ENCODE measurements at regions not wholly inside any gene's neighbourhood (a gene's known extent, or its start where the extent isn't known, plus 50 kb on each side); places are given as distances from the start of the nearest gene placed in this dataset.
A peak's percentile ranks its signal among the peaks of the same experiment; 100 is the strongest.
"Not testable (repeated sequence)": the region's sequence is repeated elsewhere in the genome, so short reads cannot be mapped to it uniquely, and the experiment has no call there.

GRCh38 chr15:67945951-67946700 is 106.3 kb upstream of the RNU6-1 start:
- DNase-seq, result no peak

- DNase-seq, result no peak
Measured at GRCh38 chr15:67946701-67947100, 106.9 kb upstream of the RNU6-1 start.

- no peak for DNase-seq
Measured at GRCh38 chr15:67947254-67948039, 106.7 kb upstream of the PIAS1 start.

- DNase-seq, result no peak
Measured at GRCh38 chr15:67948215-67948614, 105.9 kb upstream of the PIAS1 start.

GRCh38 chr15:67951187-67951586 is 102.9 kb upstream of the PIAS1 start:
- DNase-seq, result not testable (repeated sequence)

GRCh38 chr15:67953299-67953698 is 100.8 kb upstream of the PIAS1 start:
- no peak for DNase-seq

GRCh38 chr15:67955252-67955651 is 98.9 kb upstream of the PIAS1 start:
- DNase-seq, result no peak

GRCh38 chr15:67957435-67958132 is 96.5 kb upstream of the PIAS1 start:
- DNase-seq, result no peak

- DNase-seq, result peak; percentile 94 to 95
Measured at GRCh38 chr15:67967871-67968431, 86.2 kb upstream of the PIAS1 start.

GRCh38 chr15:67968564-67968963 is 85.6 kb upstream of the PIAS1 start:
- peak in 1 of 2 experiments; percentile 71 for DNase-seq

GRCh38 chr15:67968966-67969365 is 85.1 kb upstream of the PIAS1 start:
- DNase-seq, result peak; percentile 98 to 99

GRCh38 chr15:67969892-67970291 is 84.2 kb upstream of the PIAS1 start:
- peak in 1 of 2 experiments; percentile 23 for DNase-seq

GRCh38 chr15:67972377-67972776 is 81.7 kb upstream of the PIAS1 start:
- no peak for DNase-seq

- no peak for DNase-seq
Measured at GRCh38 chr15:67973846-67974245, 80.3 kb upstream of the PIAS1 start.

- no peak for DNase-seq
Measured at GRCh38 chr15:67976506-67977073, 77.5 kb upstream of the PIAS1 start.

GRCh38 chr15:67977414-67978089 is 76.6 kb upstream of the PIAS1 start:
- no peak for DNase-seq

GRCh38 chr15:67979281-67979680 is 74.8 kb upstream of the PIAS1 start:
- DNase-seq, result peak in 1 of 2 experiments; percentile 9

GRCh38 chr15:67980171-67980570 is 73.9 kb upstream of the PIAS1 start:
- no peak for DNase-seq

GRCh38 chr15:67980773-67981685 is 73.1 kb upstream of the PIAS1 start:
- peak in 1 of 2 experiments; percentile 60 for DNase-seq

GRCh38 chr15:67981848-67982247 is 72.3 kb upstream of the PIAS1 start:
- no peak for DNase-seq

GRCh38 chr15:67991706-67992105 is 62.4 kb upstream of the PIAS1 start:
- DNase-seq, result no peak

Measured in NCI-H524 (cell line).